C4-2B (cell line): ENCODE measurements at regions not wholly inside any gene's neighbourhood (a gene's known extent, or its start where the extent isn't known, plus 50 kb on each side); places are given as distances from the start of the nearest gene placed in this dataset.

Experiments
- CTCF ChIP-seq: fragments of 450-650 bp; conservative IDR thresholded peaks from 2 replicates; pipeline ENCODE4 v1.5.1; 2017; ENCODE audit warnings: mild to moderate bottlenecking
- ZFX ChIP-seq: fragments of 450-650 bp; IDR thresholded peaks from 2 replicates; pipeline ENCODE4 v1.6.1; 2017

GRCh38 chr9:88645879-88646199 is 110.9 kb downstream of the NXNL2 start:
- TF ChIP-seq CTCF, result no peak
- no peak for TF ChIP-seq ZFX
